ENCODE measurements at regions not wholly inside any gene's neighbourhood (a gene's known extent, or its start where the extent isn't known, plus 50 kb on each side); places are given as distances from the start of the nearest gene placed in this dataset.

GRCh38 chr14:25226214-25226613, 176.3 kb upstream of the STXBP6 start:
- DNase-seq (no peak), ATAC-seq (no peak)
- TF ChIP-seq, protein P1, sequence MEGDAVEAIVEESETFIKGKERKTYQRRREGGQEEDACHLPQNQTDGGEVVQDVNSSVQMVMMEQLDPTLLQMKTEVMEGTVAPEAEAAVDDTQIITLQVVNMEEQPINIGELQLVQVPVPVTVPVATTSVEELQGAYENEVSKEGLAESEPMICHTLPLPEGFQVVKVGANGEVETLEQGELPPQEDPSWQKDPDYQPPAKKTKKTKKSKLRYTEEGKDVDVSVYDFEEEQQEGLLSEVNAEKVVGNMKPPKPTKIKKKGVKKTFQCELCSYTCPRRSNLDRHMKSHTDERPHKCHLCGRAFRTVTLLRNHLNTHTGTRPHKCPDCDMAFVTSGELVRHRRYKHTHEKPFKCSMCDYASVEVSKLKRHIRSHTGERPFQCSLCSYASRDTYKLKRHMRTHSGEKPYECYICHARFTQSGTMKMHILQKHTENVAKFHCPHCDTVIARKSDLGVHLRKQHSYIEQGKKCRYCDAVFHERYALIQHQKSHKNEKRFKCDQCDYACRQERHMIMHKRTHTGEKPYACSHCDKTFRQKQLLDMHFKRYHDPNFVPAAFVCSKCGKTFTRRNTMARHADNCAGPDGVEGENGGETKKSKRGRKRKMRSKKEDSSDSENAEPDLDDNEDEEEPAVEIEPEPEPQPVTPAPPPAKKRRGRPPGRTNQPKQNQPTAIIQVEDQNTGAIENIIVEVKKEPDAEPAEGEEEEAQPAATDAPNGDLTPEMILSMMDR (IDR thresholded peaks at IDR 0.05) = no peak
- Histone ChIP-seq H3K27me3 (ENCODE audit: insufficient read depth in 3 of 3, low read length in 2 of 3) (peaks cover 0 to 2% (median 0%) of the 10 kb centered on the region in 3 donors), H3K36me3 (ENCODE audit: insufficient read depth in 1 of 2, low read depth in 1 of 2) (no peaks in the 10 kb centered on the region), H3K27ac (no peak overlapping the region), H3K4me1 (no peaks in the 10 kb centered on the region), H3K9me3 (no peaks in the 10 kb centered on the region), H3K4me3 (no peak overlapping the region)
- WGBS, 3 donors = 63 to 67% (median 64%) methylated on average over 3 of the region's 3 CpGs
- intact Hi-C loops (cut with DNase I) = no loop called here

- Histone ChIP-seq H3K4me3 (no peak overlapping the region), H3K36me3 (ENCODE audit: insufficient read depth in 1 of 2, low read depth in 1 of 2) (no peaks in the 10 kb centered on the region), H3K9me3 (no peaks in the 10 kb centered on the region), H3K4me1 (no peaks in the 10 kb centered on the region), H3K27me3 (ENCODE audit: insufficient read depth in 3 of 3, low read length in 2 of 3) (peaks cover 0 to 8% (median 0%) of the 10 kb centered on the region in 3 donors), H3K27ac (no peak overlapping the region)
- TF ChIP-seq, protein P1 (IDR thresholded peaks at IDR 0.05) = no peak
- DNase-seq = no peak
- ATAC-seq = no peak
- intact Hi-C loops (cut with DNase I) = no loop called here
Observed at GRCh38 chr14:25222256-25222655, 172.3 kb upstream of the STXBP6 start.

GRCh38 chr14:25220514-25220913, 170.6 kb upstream of the STXBP6 start:
- intact Hi-C loops (cut with DNase I) = no loop called here
- Histone ChIP-seq H3K27me3 (ENCODE audit: insufficient read depth in 3 of 3, low read length in 2 of 3) (peaks cover 0 to 8% (median 0%) of the 10 kb centered on the region in 3 donors), H3K4me3 (no peak overlapping the region), H3K36me3 (ENCODE audit: insufficient read depth in 1 of 2, low read depth in 1 of 2) (no peaks in the 10 kb centered on the region), H3K9me3 (no peaks in the 10 kb centered on the region), H3K27ac (no peak overlapping the region), H3K4me1 (no peaks in the 10 kb centered on the region)
- no peak for ATAC-seq
- no peak for DNase-seq
- TF ChIP-seq, protein P1 (IDR thresholded peaks at IDR 0.05) = no peak

GRCh38 chr14:25215607-25216006, 165.7 kb upstream of the STXBP6 start:
- Histone ChIP-seq H3K4me1 (no peaks in the 10 kb centered on the region), H3K27me3 (ENCODE audit: insufficient read depth in 3 of 3, low read length in 2 of 3) (peaks cover 0 to 4% (median 0%) of the 10 kb centered on the region in 3 donors), H3K4me3 (no peak overlapping the region), H3K9me3 (no peaks in the 10 kb centered on the region), H3K36me3 (ENCODE audit: insufficient read depth in 1 of 2, low read depth in 1 of 2) (no peaks in the 10 kb centered on the region), H3K27ac (no peak overlapping the region)
- ATAC-seq = no peak
- DNase-seq = no peak
- intact Hi-C loops (cut with DNase I) = no loop called here
- TF ChIP-seq, protein P1 (IDR thresholded peaks at IDR 0.05) = no peak

- TF ChIP-seq, protein P1 (IDR thresholded peaks at IDR 0.05) = no peak
- Histone ChIP-seq H3K4me1 (no peaks in the 10 kb centered on the region), H3K36me3 (ENCODE audit: insufficient read depth in 1 of 2, low read depth in 1 of 2) (no peaks in the 10 kb centered on the region), H3K27ac (no peak overlapping the region), H3K4me3 (no peak overlapping the region), H3K9me3 (no peaks in the 10 kb centered on the region), H3K27me3 (ENCODE audit: insufficient read depth in 3 of 3, low read length in 2 of 3) (no peaks in the 10 kb centered on the region)
- intact Hi-C loops (cut with DNase I) = no loop called here
- no peak for DNase-seq
- ATAC-seq = no peak
Observed at GRCh38 chr14:25197885-25198284, 147.9 kb upstream of the STXBP6 start.
